Liver (tissue), 8 donors: ENCODE measurements at regions not wholly inside any gene's neighbourhood (a gene's known extent, or its start where the extent isn't known, plus 50 kb on each side); places are given as distances from the start of the nearest gene placed in this dataset.

ENCODE experiments used
- DNase-seq: peaks from one replicate; pipeline ENCODE4 v3.0.0-alpha.2; 2017; ENCODE audit warnings: low spot score
- H3K27ac ChIP-seq, 2 donors: one replicate each; pipeline ENCODE4 v1.7.0; 2013; ENCODE audit warnings: inconsistent platforms in 2 of 2, low read length in 2 of 2, control low read depth in 1 of 2, low read depth in 1 of 2, mild to moderate bottlenecking in 1 of 2
- H3K27me3 ChIP-seq, 4 donors: one replicate each; pipeline versions ENCODE4 v1.6.1 to v1.7.0; 2013; ENCODE audit warnings: low read length in 3 of 4, inconsistent platforms in 1 of 4, mild to moderate bottlenecking in 1 of 4, moderate library complexity in 1 of 4; ENCODE audit not compliant: control insufficient read depth in 4 of 4, insufficient read depth in 4 of 4
- H3K36me3 ChIP-seq, 4 donors: one replicate each; pipeline versions ENCODE4 v1.6.1 to v1.7.0; 2013; ENCODE audit warnings: low read length in 3 of 4, mild to moderate bottlenecking in 3 of 4, low read depth in 1 of 4, moderate library complexity in 1 of 4; ENCODE audit not compliant: control insufficient read depth in 4 of 4, insufficient read depth in 3 of 4
- H3K4me1 ChIP-seq, 4 donors: one replicate each; pipeline versions ENCODE4 v1.6.1 to v1.7.0; 2013; ENCODE audit warnings: low read length in 3 of 4, mild to moderate bottlenecking in 3 of 4, moderate library complexity in 1 of 4; ENCODE audit not compliant: control insufficient read depth in 4 of 4, insufficient read depth in 4 of 4
- H3K4me3 ChIP-seq, 3 donors: one replicate each; pipeline versions ENCODE4 v1.6.1 to v1.7.0; 2013; ENCODE audit warnings: low read length in 3 of 3, control low read depth in 1 of 3, low read depth in 1 of 3, mild to moderate bottlenecking in 1 of 3
- H3K9ac ChIP-seq, 2 donors: one replicate each; pipeline ENCODE4 v1.7.0; 2013; ENCODE audit warnings: low read length in 2 of 2, mild to moderate bottlenecking in 2 of 2, moderate library complexity in 2 of 2, control low read depth in 1 of 2, low read depth in 1 of 2
- H3K9me3 ChIP-seq, 4 donors: one replicate each; pipeline versions ENCODE4 v1.6.1 to v1.7.0; 2013; ENCODE audit warnings: low read length in 3 of 4; ENCODE audit not compliant: control insufficient read depth in 4 of 4
- EGR1 ChIP-seq, 2 donors: IDR thresholded peaks; 2 replicates each; pipeline ENCODE4 v1.6.1; 2016 to 2018; ENCODE audit warnings: antibody characterized with exemption in 2 of 2, low read depth in 2 of 2
- FOXA1 ChIP-seq: IDR thresholded peaks from 2 replicates; pipeline ENCODE4 v1.6.1; 2016; ENCODE audit warnings: antibody characterized with exemption
- FOXA2 ChIP-seq: IDR thresholded peaks from 2 replicates; pipeline ENCODE4 v1.6.1; 2016; ENCODE audit warnings: antibody characterized with exemption
- GABPA ChIP-seq, 2 donors: IDR thresholded peaks in 1 of 2; conservative IDR thresholded peaks in 1 of 2; 2 replicates each; pipeline ENCODE4 v1.6.1; 2016; ENCODE audit warnings: antibody characterized with exemption in 2 of 2, mild to moderate bottlenecking in 1 of 2, moderate library complexity in 1 of 2
- HNF4A ChIP-seq, 2 donors: conservative IDR thresholded peaks; 2 replicates each; pipeline ENCODE4 v1.6.1; 2016; ENCODE audit warnings: antibody characterized with exemption in 2 of 2, mild to moderate bottlenecking in 2 of 2
- HNF4G ChIP-seq: IDR thresholded peaks from 2 replicates; pipeline ENCODE4 v1.6.1; 2016; ENCODE audit warnings: antibody characterized with exemption
- JUND ChIP-seq, 2 donors: IDR thresholded peaks; 2 replicates each; pipeline ENCODE4 v1.6.1; 2016; ENCODE audit warnings: antibody characterized with exemption in 2 of 2
- NR2F2 ChIP-seq: IDR thresholded peaks from 2 replicates; pipeline ENCODE4 v1.6.1; 2016; ENCODE audit warnings: antibody characterized with exemption
- RAD21 ChIP-seq, 2 donors: IDR thresholded peaks; 2 replicates each; pipeline ENCODE4 v1.6.1; 2016; ENCODE audit warnings: antibody characterized with exemption in 2 of 2, mild to moderate bottlenecking in 2 of 2
- RXRA ChIP-seq, 2 donors: IDR thresholded peaks; 2 replicates each; pipeline ENCODE4 v1.6.1; 2017 to 2018; ENCODE audit warnings: antibody characterized with exemption in 2 of 2, mild to moderate bottlenecking in 1 of 2
- SP1 ChIP-seq: IDR thresholded peaks from 2 replicates; pipeline ENCODE4 v1.6.1; 2018; ENCODE audit warnings: antibody characterized with exemption, mild to moderate bottlenecking
- TAF1 ChIP-seq: conservative IDR thresholded peaks from 2 replicates; pipeline ENCODE4 v1.6.1; 2016; ENCODE audit warnings: antibody characterized with exemption, mild to moderate bottlenecking
- YY1 ChIP-seq: IDR thresholded peaks from 2 replicates; pipeline ENCODE4 v1.6.1; 2016; ENCODE audit warnings: antibody characterized with exemption, mild to moderate bottlenecking
- WGBS: extraction: QIAGEN DNeasy Blood & Tissue Kit; methylation state at CpG from one replicate; pipeline ENCODE4 v1.1.7; 2013; 5-methylcytosine and 5-hydroxymethylcytosine counted together
- TF ChIP-seq, protein P1 (sequence below): fragments of 150-350 bp; IDR thresholded peaks from 2 replicates; pipeline ENCODE4 v1.5.1; 2017; ENCODE audit warnings: improper control_type of control experiment, low read depth, low read length; ENCODE audit not compliant: missing input control
- TF ChIP-seq, protein P2 (sequence below): IDR thresholded peaks from 2 replicates; pipeline ENCODE4 v1.6.1; 2016; ENCODE audit warnings: antibody characterized with exemption
- TF ChIP-seq, protein P3 (sequence below): IDR thresholded peaks from 2 replicates; pipeline ENCODE4 v1.6.1; 2016; ENCODE audit warnings: antibody characterized with exemption
- TF ChIP-seq, protein P4 (sequence below): IDR thresholded peaks from 2 replicates; pipeline ENCODE4 v1.6.1; 2016; ENCODE audit warnings: antibody characterized with exemption, mild to moderate bottlenecking
- TF ChIP-seq, protein P5 (sequence below): IDR thresholded peaks from 2 replicates; pipeline ENCODE4 v1.6.1; 2016; ENCODE audit warnings: antibody characterized with exemption
- donor health status: healthy.
- donor health status: healthy.
- donor health status: healthy.
- donor health status: healthy.
- donor health status: healthy.

DNA sequence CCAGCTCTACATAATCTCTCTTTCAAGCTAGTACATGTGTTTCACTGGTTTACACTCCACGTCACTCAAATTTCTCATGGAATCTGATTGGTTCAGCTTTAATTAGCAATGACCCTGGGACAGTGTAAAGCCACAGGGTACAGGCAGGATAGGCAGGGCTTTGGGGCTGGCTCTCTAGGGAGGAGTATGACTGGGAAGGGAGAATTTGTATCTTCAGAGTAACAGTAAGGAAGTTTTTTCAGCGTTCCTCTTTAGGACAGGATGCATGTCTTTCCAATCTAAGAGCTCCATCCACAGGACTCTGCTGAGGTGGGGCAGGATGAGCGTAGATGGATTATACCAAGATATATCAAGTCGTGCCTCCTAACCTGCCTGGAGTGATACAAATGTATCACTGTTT lies 112.0 kb upstream of the CLEC14A start:
- no peak overlapping the region for H3K4me3 ChIP-seq
- 66% methylated on average over 4 of the region's 4 CpGs for WGBS
- H3K36me3 ChIP-seq, result no peaks in the 10 kb centered on the region
- DNase-seq, result no peak
- H3K9ac ChIP-seq, result no peak overlapping the region
- TF ChIP-seq GABPA (IDR thresholded peaks at IDR 0.05 in 1 of 2, conservative IDR thresholded peaks at IDR 0.05 in 1 of 2) (no peak), TAF1 (no peak), SP1 (no peak), HNF4G (no peak), YY1 (no peak), HNF4A (conservative IDR thresholded peaks at IDR 0.05) (no peak), NR2F2 (no peak)
- TF ChIP-seq, protein P1, sequence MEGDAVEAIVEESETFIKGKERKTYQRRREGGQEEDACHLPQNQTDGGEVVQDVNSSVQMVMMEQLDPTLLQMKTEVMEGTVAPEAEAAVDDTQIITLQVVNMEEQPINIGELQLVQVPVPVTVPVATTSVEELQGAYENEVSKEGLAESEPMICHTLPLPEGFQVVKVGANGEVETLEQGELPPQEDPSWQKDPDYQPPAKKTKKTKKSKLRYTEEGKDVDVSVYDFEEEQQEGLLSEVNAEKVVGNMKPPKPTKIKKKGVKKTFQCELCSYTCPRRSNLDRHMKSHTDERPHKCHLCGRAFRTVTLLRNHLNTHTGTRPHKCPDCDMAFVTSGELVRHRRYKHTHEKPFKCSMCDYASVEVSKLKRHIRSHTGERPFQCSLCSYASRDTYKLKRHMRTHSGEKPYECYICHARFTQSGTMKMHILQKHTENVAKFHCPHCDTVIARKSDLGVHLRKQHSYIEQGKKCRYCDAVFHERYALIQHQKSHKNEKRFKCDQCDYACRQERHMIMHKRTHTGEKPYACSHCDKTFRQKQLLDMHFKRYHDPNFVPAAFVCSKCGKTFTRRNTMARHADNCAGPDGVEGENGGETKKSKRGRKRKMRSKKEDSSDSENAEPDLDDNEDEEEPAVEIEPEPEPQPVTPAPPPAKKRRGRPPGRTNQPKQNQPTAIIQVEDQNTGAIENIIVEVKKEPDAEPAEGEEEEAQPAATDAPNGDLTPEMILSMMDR, result no peak
- TF ChIP-seq, protein P2, sequence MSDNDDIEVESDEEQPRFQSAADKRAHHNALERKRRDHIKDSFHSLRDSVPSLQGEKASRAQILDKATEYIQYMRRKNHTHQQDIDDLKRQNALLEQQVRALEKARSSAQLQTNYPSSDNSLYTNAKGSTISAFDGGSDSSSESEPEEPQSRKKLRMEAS, result no peak
- no peaks in the 10 kb centered on the region for H3K27me3 ChIP-seq
- no peaks in the 10 kb centered on the region for H3K9me3 ChIP-seq
- H3K27ac ChIP-seq, result no peak overlapping the region
- no peaks in the 10 kb centered on the region for H3K4me1 ChIP-seq

DNA sequence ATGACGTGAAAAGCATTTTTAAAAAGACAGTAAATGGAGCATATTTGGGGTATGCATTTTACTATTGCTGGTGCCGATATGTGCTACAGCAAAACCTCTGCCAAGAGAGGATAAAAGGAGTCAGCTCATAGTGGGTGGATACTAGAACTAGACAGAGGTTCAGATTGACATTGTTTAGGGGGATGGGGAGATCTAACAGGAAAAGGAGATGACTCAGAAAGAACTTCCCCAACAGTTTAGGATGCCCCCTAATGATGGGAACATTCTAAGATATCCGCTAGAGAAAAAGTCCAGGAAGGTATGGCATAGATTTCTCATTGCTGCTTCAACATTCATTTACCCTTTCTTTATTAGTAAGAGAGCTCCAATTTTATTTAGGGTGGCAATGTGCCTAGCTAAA lies 110.5 kb upstream of the CLEC14A start:
- no peaks in the 10 kb centered on the region for H3K4me1 ChIP-seq
- H3K27me3 ChIP-seq, result no peaks in the 10 kb centered on the region
- TF ChIP-seq RAD21 (IDR thresholded peaks at IDR 0.05) (no peak), GABPA (IDR thresholded peaks at IDR 0.05 in 1 of 2, conservative IDR thresholded peaks at IDR 0.05 in 1 of 2) (no peak), JUND (IDR thresholded peaks at IDR 0.05) (no peak), HNF4A (conservative IDR thresholded peaks at IDR 0.05) (no peak)
- TF ChIP-seq, protein P3, sequence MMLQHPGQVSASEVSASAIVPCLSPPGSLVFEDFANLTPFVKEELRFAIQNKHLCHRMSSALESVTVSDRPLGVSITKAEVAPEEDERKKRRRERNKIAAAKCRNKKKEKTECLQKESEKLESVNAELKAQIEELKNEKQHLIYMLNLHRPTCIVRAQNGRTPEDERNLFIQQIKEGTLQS, result no peak
- H3K9ac ChIP-seq, result no peak overlapping the region
- no peaks in the 10 kb centered on the region for H3K36me3 ChIP-seq
- H3K27ac ChIP-seq, result no peak overlapping the region
- no peak overlapping the region for H3K4me3 ChIP-seq
- WGBS, result 80% methylated on average over 3 of the region's 3 CpGs
- H3K9me3 ChIP-seq, result no peaks in the 10 kb centered on the region
- no peak for DNase-seq

DNA sequence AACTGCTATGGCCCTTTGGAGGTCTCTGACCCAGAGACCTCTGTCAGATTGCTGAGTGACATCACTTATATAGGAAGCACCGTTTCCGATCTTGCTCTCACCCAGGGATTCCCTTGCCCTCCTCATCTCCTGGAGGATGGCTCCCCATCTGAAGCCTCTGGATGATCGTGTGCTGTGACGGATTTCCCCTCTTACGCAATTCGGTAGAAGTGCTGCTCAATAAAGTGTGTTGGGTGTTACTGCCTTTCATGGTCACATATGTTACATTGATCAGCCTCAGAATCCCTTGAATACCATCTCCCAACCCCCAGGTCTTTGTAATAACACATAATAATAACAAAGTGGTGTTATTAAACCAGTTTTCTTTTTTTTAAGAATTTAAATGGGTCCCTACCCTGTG lies 107.3 kb upstream of the CLEC14A start:
- H3K9me3 ChIP-seq, result no peaks in the 10 kb centered on the region
- no peak overlapping the region for H3K9ac ChIP-seq
- no peaks in the 10 kb centered on the region for H3K27me3 ChIP-seq
- TF ChIP-seq FOXA1 (no peak), TAF1 (no peak), RAD21 (IDR thresholded peaks at IDR 0.05) (no peak), GABPA (IDR thresholded peaks at IDR 0.05 in 1 of 2, conservative IDR thresholded peaks at IDR 0.05 in 1 of 2) (no peak), YY1 (no peak), HNF4A (conservative IDR thresholded peaks at IDR 0.05) (no peak), SP1 (no peak), RXRA (IDR thresholded peaks at IDR 0.05) (no peak), FOXA2 (no peak), EGR1 (IDR thresholded peaks at IDR 0.05; ENCODE audit: low read depth in 2 of 2) (no peak)
- TF ChIP-seq, protein P2, result no peak
- TF ChIP-seq, protein P4, sequence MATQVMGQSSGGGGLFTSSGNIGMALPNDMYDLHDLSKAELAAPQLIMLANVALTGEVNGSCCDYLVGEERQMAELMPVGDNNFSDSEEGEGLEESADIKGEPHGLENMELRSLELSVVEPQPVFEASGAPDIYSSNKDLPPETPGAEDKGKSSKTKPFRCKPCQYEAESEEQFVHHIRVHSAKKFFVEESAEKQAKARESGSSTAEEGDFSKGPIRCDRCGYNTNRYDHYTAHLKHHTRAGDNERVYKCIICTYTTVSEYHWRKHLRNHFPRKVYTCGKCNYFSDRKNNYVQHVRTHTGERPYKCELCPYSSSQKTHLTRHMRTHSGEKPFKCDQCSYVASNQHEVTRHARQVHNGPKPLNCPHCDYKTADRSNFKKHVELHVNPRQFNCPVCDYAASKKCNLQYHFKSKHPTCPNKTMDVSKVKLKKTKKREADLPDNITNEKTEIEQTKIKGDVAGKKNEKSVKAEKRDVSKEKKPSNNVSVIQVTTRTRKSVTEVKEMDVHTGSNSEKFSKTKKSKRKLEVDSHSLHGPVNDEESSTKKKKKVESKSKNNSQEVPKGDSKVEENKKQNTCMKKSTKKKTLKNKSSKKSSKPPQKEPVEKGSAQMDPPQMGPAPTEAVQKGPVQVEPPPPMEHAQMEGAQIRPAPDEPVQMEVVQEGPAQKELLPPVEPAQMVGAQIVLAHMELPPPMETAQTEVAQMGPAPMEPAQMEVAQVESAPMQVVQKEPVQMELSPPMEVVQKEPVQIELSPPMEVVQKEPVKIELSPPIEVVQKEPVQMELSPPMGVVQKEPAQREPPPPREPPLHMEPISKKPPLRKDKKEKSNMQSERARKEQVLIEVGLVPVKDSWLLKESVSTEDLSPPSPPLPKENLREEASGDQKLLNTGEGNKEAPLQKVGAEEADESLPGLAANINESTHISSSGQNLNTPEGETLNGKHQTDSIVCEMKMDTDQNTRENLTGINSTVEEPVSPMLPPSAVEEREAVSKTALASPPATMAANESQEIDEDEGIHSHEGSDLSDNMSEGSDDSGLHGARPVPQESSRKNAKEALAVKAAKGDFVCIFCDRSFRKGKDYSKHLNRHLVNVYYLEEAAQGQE, result no peak
- TF ChIP-seq, protein P5, sequence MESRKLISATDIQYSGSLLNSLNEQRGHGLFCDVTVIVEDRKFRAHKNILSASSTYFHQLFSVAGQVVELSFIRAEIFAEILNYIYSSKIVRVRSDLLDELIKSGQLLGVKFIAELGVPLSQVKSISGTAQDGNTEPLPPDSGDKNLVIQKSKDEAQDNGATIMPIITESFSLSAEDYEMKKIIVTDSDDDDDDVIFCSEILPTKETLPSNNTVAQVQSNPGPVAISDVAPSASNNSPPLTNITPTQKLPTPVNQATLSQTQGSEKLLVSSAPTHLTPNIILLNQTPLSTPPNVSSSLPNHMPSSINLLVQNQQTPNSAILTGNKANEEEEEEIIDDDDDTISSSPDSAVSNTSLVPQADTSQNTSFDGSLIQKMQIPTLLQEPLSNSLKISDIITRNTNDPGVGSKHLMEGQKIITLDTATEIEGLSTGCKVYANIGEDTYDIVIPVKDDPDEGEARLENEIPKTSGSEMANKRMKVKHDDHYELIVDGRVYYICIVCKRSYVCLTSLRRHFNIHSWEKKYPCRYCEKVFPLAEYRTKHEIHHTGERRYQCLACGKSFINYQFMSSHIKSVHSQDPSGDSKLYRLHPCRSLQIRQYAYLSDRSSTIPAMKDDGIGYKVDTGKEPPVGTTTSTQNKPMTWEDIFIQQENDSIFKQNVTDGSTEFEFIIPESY, result no peak
- WGBS, result 87% methylated on average over 6 of the region's 6 CpGs
- no peaks in the 10 kb centered on the region for H3K36me3 ChIP-seq
- no peak for DNase-seq
- H3K27ac ChIP-seq, result no peak overlapping the region
- H3K4me3 ChIP-seq, result no peak overlapping the region
- H3K4me1 ChIP-seq, result no peaks in the 10 kb centered on the region
